Pancreas (tissue), 10 donors: ENCODE measurements at regions not wholly inside any gene's neighbourhood (a gene's known extent, or its start where the extent isn't known, plus 50 kb on each side); places are given as distances from the start of the nearest gene placed in this dataset.

Experiments used
- ATAC-seq, 4 donors: fragments of 200-7000 bp; cut with Tn5 transposase; one replicate each; pipeline versions ENCODE4 v1.8.0 to v1.9.1; 2020; ENCODE audit warnings: mild to moderate bottlenecking in 4 of 4, moderate library complexity in 4 of 4
- DNase-seq, 6 donors: peaks; one replicate each; pipeline ENCODE4 v3.0.0-alpha.2; 2020
- FAIRE-seq: peaks from 2 replicates; lab custom pipeline; 2012; peaks lifted over from hg19 to GRCh38; lab: Jason Lieb, UNC
- H3K27ac ChIP-seq, 4 donors: fragments of 200-600 bp; sonication (generic); 1 replicate in 3 of 4; 2 replicates in 1 of 4; pipeline versions ENCODE4 v1.5.0 to v1.8.0; 2020
- H3K27me3 ChIP-seq, 4 donors: fragments of 200-600 bp; one replicate each; pipeline ENCODE4 v1.8.0; 2021
- H3K36me3 ChIP-seq, 3 donors: fragments of 200-600 bp; sonication (generic) in 1 of 3; one replicate each; pipeline versions ENCODE4 v1.5.0 to v1.8.0; 2020 to 2021
- H3K4me1 ChIP-seq, 3 donors: fragments of 200-600 bp; one replicate each; pipeline ENCODE4 v1.8.0; 2021
- H3K4me3 ChIP-seq, 4 donors: fragments of 200-600 bp; sonication (generic) in 2 of 4; one replicate each; pipeline versions ENCODE4 v1.5.0 to v1.8.0; 2020 to 2021
- H3K9me3 ChIP-seq, 4 donors: fragments of 200-600 bp; one replicate each; pipeline ENCODE4 v1.8.0; 2021
- WGBS, 2 donors: extraction: QIAGEN DNeasy Blood & Tissue Kit; methylation state at CpG; one replicate each; pipeline ENCODE4 v1.1.7; 2013; 5-methylcytosine and 5-hydroxymethylcytosine counted together
- intact Hi-C, 3 donors: fragments of 100-400 bp; cut with DNase I; formaldehyde crosslinking; loops; one replicate each; pipeline versions ENCODE4 v1.11.1 to v1.14.2; 2022
- TF ChIP-seq, protein P1 (sequence below), 4 donors: fragments of 200-600 bp; sonication (generic) in 3 of 4; IDR thresholded peaks; one replicate each; pipeline versions ENCODE4 v1.5.0 to v1.8.0; 2021; ENCODE audit warnings: antibody characterized with exemption in 4 of 4
- donor health status: healthy with polysubstance abuse.
- donor health status: DM: no; HTN: no; CAD: no; lungs with moderate emphysema.
- donor health status: DM: no; HTN: no; CAD: no.
- donor health status: control.
- donor health status: control.
- donor health status: Bipolar disorder and iron deficiency.
- donor health status: DM: yes; HTN: yes; CAD: no.
- donor health status: DM: no; HTN: no; CAD: no.
- donor health status: DM: no; HTN: no; CAD: no.
- donor health status: DM: yes; HTN: yes; CAD: no.

DNA sequence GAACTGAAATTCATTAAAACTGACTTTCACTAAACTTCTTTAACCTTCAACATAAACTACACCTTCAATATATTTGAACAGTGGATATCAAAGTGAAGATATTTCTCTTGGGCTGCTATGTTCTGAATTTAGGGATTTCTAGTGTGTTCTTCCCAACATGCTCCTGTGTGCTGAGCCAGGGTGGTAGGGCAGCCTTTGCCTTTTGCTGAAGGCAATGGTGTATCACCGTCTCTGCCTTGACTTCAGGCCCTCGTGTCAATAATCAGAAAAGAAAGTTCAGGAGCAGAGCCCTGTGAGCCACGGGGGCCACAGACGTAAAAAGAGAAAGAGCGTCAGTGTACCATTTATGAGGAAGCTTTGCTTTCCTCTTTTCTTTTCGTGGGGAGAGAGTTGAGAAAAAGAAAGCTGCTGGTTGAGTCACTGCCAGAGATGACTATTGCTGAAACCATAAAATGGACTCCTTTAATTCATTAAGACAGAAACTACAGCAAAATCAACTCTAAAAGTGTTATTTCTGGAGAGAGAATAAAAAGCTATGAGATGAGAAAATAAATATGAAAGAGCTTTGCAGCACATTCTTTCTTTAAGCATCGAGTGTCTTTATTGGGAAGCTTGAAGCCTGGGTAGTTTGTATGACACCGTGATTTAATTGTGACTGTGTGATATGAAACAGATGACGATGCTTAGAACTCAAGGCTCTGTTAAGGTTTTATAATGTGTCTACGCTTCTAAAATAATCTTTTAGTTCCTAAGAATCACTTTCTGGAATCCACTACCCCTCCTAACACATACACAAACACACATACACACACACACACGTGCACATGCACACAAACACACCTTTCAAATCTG is 271.8 kb upstream of the MTNR1B start:
- Histone ChIP-seq H3K4me1 (no peaks in the 10 kb centered on the region), H3K27ac (no peak overlapping the region), H3K9me3 (no peaks in the 10 kb centered on the region), H3K27me3 (no peaks in the 10 kb centered on the region), H3K4me3 (no peak overlapping the region), H3K36me3 (no peaks in the 10 kb centered on the region)
- 76 to 77% methylated on average over 11 of the region's 11 CpGs for WGBS, 2 donors
- no peak for DNase-seq
- no peak for ATAC-seq
- TF ChIP-seq, protein P1, sequence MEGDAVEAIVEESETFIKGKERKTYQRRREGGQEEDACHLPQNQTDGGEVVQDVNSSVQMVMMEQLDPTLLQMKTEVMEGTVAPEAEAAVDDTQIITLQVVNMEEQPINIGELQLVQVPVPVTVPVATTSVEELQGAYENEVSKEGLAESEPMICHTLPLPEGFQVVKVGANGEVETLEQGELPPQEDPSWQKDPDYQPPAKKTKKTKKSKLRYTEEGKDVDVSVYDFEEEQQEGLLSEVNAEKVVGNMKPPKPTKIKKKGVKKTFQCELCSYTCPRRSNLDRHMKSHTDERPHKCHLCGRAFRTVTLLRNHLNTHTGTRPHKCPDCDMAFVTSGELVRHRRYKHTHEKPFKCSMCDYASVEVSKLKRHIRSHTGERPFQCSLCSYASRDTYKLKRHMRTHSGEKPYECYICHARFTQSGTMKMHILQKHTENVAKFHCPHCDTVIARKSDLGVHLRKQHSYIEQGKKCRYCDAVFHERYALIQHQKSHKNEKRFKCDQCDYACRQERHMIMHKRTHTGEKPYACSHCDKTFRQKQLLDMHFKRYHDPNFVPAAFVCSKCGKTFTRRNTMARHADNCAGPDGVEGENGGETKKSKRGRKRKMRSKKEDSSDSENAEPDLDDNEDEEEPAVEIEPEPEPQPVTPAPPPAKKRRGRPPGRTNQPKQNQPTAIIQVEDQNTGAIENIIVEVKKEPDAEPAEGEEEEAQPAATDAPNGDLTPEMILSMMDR (IDR thresholded peaks at IDR 0.05), result no peak
- no peak for FAIRE-seq
- intact Hi-C loops, result no loop called here

DNA sequence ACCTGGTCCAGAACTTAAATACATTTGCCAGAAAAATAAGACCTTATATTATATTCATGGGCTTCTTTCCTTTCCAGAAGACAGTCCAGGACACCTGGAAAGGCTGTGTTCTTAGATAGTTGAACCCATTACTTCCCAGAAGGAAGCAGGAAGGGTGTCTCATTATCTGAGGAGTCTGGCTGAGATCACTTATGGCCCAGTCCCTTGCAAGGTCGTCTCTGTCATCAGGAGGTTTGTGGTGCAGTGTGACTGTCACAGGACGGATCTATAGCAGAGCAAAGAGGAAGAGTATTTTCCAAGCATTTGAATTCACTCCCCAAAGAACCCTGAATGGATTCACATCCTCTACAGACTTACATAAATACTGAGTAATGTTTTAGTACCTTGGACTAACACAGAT is 270.7 kb upstream of the MTNR1B start:
- 44 to 57% methylated on average over 2 of the region's 2 CpGs for WGBS, 2 donors
- DNase-seq (no peak), ATAC-seq (no peak)

DNA sequence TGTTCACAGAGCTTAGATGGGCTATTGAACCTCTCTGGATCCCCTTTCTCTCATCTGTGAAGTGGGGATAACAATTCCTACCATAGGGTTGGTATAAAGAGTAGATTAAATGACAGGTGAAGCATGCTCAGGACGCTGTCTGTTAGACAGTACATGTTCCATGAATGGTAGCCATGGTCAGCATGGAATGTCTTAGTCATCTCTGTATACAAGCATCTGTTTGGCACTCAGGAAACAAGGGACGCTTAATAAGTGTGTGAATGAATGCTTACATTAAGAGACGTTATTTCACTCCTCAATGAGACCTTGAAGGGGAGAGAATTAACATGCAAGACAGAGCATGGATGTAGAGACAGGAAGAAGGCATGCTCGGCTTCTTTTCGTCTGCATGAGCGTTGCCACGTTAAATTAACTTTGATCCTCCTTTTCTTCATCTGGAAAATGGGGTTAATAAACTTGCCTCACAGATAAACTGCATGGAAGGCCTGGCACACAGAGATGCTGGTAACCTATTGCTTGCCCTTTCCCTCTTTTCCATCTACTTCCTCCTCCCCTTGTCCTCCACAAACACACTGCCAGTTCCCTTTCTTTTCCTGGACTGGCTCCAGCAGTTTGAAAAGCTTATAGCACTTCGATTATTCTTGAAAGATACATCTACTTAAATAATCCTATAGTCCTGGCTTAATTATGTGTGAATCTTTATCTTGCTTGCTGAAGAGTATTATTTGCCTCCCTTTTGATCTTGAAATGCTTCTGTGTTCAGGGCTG is 267.2 kb upstream of the MTNR1B start:
- no peaks in the 10 kb centered on the region for H3K36me3 ChIP-seq
- H3K9me3 ChIP-seq, result no peaks in the 10 kb centered on the region
- WGBS, 2 donors, result 66 to 71% methylated on average over 8 of the region's 8 CpGs
- FAIRE-seq (no peak), DNase-seq (no peak), ATAC-seq (no peak)
- no peak overlapping the region for H3K27ac ChIP-seq
- intact Hi-C loops, result no loop called here
- TF ChIP-seq, protein P1 (IDR thresholded peaks at IDR 0.05), result no peak
- no peak overlapping the region for H3K4me3 ChIP-seq
- no peaks in the 10 kb centered on the region for H3K4me1 ChIP-seq
- no peaks in the 10 kb centered on the region for H3K27me3 ChIP-seq

More for the DNA sequence above, 270.7 kb upstream of the MTNR1B start:
- Histone ChIP-seq H3K4me1 (no peaks in the 10 kb centered on the region), H3K27ac (no peak overlapping the region), H3K27me3 (no peaks in the 10 kb centered on the region), H3K9me3 (no peaks in the 10 kb centered on the region), H3K4me3 (no peak overlapping the region), H3K36me3 (no peaks in the 10 kb centered on the region)
- TF ChIP-seq, protein P1 (IDR thresholded peaks at IDR 0.05), result no peak
- intact Hi-C loops, result no loop called here
- FAIRE-seq, result no peak

DNA sequence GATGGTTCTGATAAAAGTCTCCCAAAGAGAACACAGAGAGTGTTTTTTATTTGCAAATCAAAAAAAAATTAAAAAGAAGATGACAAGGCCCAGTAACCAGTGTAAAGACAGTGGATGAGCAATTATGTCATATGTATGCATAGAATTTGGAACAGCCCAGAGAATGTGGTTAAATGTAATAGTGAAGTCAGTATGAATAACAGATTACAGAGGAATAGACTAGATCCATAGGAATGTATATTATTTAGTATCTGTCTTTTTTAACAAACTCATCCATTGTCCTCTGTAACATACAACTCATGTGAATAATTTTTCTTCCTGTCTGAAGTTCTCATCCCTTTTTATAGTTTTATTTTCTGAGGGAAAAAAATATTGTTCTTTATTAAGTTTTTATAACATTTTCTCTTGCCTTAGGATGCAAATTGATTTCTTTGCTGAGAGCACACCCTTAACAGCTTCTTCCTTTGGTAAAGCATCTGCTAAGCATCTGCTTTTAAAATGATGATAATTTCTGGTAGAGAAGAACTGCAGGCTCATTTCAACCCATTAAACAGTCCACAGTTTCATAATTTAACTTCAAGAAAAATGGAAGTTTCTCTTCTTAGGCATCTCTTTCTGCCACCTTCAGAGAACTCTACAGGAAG is 266.5 kb upstream of the MTNR1B start:
- ATAC-seq, result no peak
- no peak for FAIRE-seq
- intact Hi-C loops, result no loop called here

More for the DNA sequence above, 266.5 kb upstream of the MTNR1B start:
- no peak overlapping the region for H3K4me3 ChIP-seq
- H3K9me3 ChIP-seq, result no peaks in the 10 kb centered on the region
- TF ChIP-seq, protein P1 (IDR thresholded peaks at IDR 0.05), result no peak
- no peaks in the 10 kb centered on the region for H3K27me3 ChIP-seq
- no peaks in the 10 kb centered on the region for H3K4me1 ChIP-seq
- no peaks in the 10 kb centered on the region for H3K36me3 ChIP-seq
- no peak overlapping the region for H3K27ac ChIP-seq
- DNase-seq, result no peak
